Activated T-cell treated with anti-CD3 and anti-CD28 coated beads, Interleukin-2, amount 50 U/mL, for 24 hours (primary cell): ENCODE measurements at regions not wholly inside any gene's neighbourhood (a gene's known extent, or its start where the extent isn't known, plus 50 kb on each side); places are given as distances from the start of the nearest gene placed in this dataset.

Experiments used
- DNase-seq: peaks from one replicate; pipeline ENCODE4 v3.0.0-alpha.2; 2020
- H3K27ac Mint-ChIP-seq: 2 replicates; pipeline ENCODE4 v1.8.0; 2020; ENCODE audit warnings: mild to moderate bottlenecking, mixed read lengths
- H3K27me3 Mint-ChIP-seq: 2 replicates; pipeline ENCODE4 v1.8.0; 2020; ENCODE audit warnings: mixed read lengths
- H3K36me3 Mint-ChIP-seq: 2 replicates; pipeline ENCODE4 v1.8.0; 2020; ENCODE audit warnings: low read depth, mixed read lengths
- H3K4me1 Mint-ChIP-seq: 2 replicates; pipeline ENCODE4 v1.8.0; 2020; ENCODE audit warnings: low read depth, mixed read lengths
- H3K4me3 Mint-ChIP-seq: 2 replicates; pipeline ENCODE4 v1.8.0; 2020; ENCODE audit warnings: mild to moderate bottlenecking, moderate library complexity, mixed read lengths
- H3K9me3 Mint-ChIP-seq: 2 replicates; pipeline ENCODE4 v1.8.0; 2020; ENCODE audit warnings: mixed read lengths

GRCh38 chr3:150110097-150110496 is 139.4 kb upstream of the PFN2 start:
- DNase-seq, result no peak
- Mint-ChIP-seq H3K27ac (no peak overlapping the region), H3K4me3 (no peak overlapping the region), H3K36me3 (no peaks in the 10 kb centered on the region), H3K9me3 (no peaks in the 10 kb centered on the region), H3K4me1 (peaks cover 5% of the 10 kb centered on the region), H3K27me3 (peaks cover 41% of the 10 kb centered on the region)

- Mint-ChIP-seq H3K36me3 (no peaks in the 10 kb centered on the region), H3K4me1 (peaks cover 5% of the 10 kb centered on the region), H3K27ac (no peak overlapping the region), H3K27me3 (peaks cover 30% of the 10 kb centered on the region), H3K4me3 (no peak overlapping the region), H3K9me3 (no peaks in the 10 kb centered on the region)
- DNase-seq, result no peak
These were observed 136.9 kb upstream of the PFN2 start for GRCh38 chr3:150107429-150108175.

GRCh38 chr3:150106740-150107428 is 136.2 kb upstream of the PFN2 start:
- Mint-ChIP-seq H3K36me3 (no peaks in the 10 kb centered on the region), H3K27ac (no peak overlapping the region), H3K27me3 (peaks cover 30% of the 10 kb centered on the region), H3K9me3 (peaks cover under 1% of the 10 kb centered on the region), H3K4me1 (peaks cover 5% of the 10 kb centered on the region), H3K4me3 (no peak overlapping the region)
- no peak for DNase-seq

GRCh38 chr3:150105886-150106612 is 135.4 kb upstream of the PFN2 start:
- Mint-ChIP-seq H3K9me3 (peaks cover 4% of the 10 kb centered on the region), H3K4me1 (peaks cover 5% of the 10 kb centered on the region), H3K27ac (no peak overlapping the region), H3K4me3 (no peak overlapping the region), H3K27me3 (peaks cover 32% of the 10 kb centered on the region), H3K36me3 (no peaks in the 10 kb centered on the region)
- no peak for DNase-seq

GRCh38 chr3:150105025-150105424 is 134.3 kb upstream of the PFN2 start:
- DNase-seq, result no peak
- no peaks in the 10 kb centered on the region for H3K36me3 Mint-ChIP-seq
- H3K27ac Mint-ChIP-seq, result no peak overlapping the region
- H3K4me3 Mint-ChIP-seq, result no peak overlapping the region
- H3K9me3 Mint-ChIP-seq, result peaks cover 4% of the 10 kb centered on the region
- peaks cover 26% of the 10 kb centered on the region for H3K27me3 Mint-ChIP-seq
- H3K4me1 Mint-ChIP-seq, result peaks cover 5% of the 10 kb centered on the region

GRCh38 chr3:150104564-150104963 is 133.9 kb upstream of the PFN2 start:
- DNase-seq, result no peak
- peaks cover 4% of the 10 kb centered on the region for H3K9me3 Mint-ChIP-seq

GRCh38 chr3:150101016-150101415 is 130.3 kb upstream of the PFN2 start:
- no peak for DNase-seq
- H3K9me3 Mint-ChIP-seq, result peaks cover 4% of the 10 kb centered on the region
- H3K27ac Mint-ChIP-seq, result no peak overlapping the region
- no peaks in the 10 kb centered on the region for H3K36me3 Mint-ChIP-seq
- peaks cover 21% of the 10 kb centered on the region for H3K4me1 Mint-ChIP-seq
- no peak overlapping the region for H3K4me3 Mint-ChIP-seq
- peaks cover 24% of the 10 kb centered on the region for H3K27me3 Mint-ChIP-seq

More at GRCh38 chr3:150104564-150104963, 133.9 kb upstream of the PFN2 start:
- no peaks in the 10 kb centered on the region for H3K36me3 Mint-ChIP-seq
- H3K4me1 Mint-ChIP-seq, result peaks cover 5% of the 10 kb centered on the region
- H3K27me3 Mint-ChIP-seq, result peaks cover 28% of the 10 kb centered on the region
- H3K27ac Mint-ChIP-seq, result no peak overlapping the region
- no peak overlapping the region for H3K4me3 Mint-ChIP-seq

- Mint-ChIP-seq H3K27me3 (peaks cover 24% of the 10 kb centered on the region), H3K27ac (no peak overlapping the region)
- no peak for DNase-seq
These were observed 127.9 kb upstream of the PFN2 start for GRCh38 chr3:150098621-150099020.

GRCh38 chr3:150097588-150097890 is 126.8 kb upstream of the PFN2 start:
- Mint-ChIP-seq H3K4me1 (peaks cover 15% of the 10 kb centered on the region), H3K27ac (peak overlapping the region; percentile 45), H3K4me3 (no peak overlapping the region), H3K36me3 (no peaks in the 10 kb centered on the region), H3K9me3 (peaks cover 4% of the 10 kb centered on the region), H3K27me3 (peaks cover 24% of the 10 kb centered on the region)
- no peak for DNase-seq

More at GRCh38 chr3:150098621-150099020, 127.9 kb upstream of the PFN2 start:
- no peaks in the 10 kb centered on the region for H3K36me3 Mint-ChIP-seq
- H3K4me1 Mint-ChIP-seq, result peaks cover 21% of the 10 kb centered on the region
- H3K9me3 Mint-ChIP-seq, result peaks cover 4% of the 10 kb centered on the region
- no peak overlapping the region for H3K4me3 Mint-ChIP-seq

- Mint-ChIP-seq H3K9me3 (peaks cover 3% of the 10 kb centered on the region), H3K27ac (peak overlapping the region; percentile 45), H3K4me3 (no peak overlapping the region), H3K36me3 (no peaks in the 10 kb centered on the region), H3K27me3 (peaks cover 22% of the 10 kb centered on the region), H3K4me1 (peaks cover 15% of the 10 kb centered on the region)
- no peak for DNase-seq
These were observed 126.2 kb upstream of the PFN2 start for GRCh38 chr3:150096700-150097587.

- Mint-ChIP-seq H3K27me3 (peaks cover 22% of the 10 kb centered on the region), H3K27ac (no peak overlapping the region), H3K36me3 (no peaks in the 10 kb centered on the region), H3K9me3 (no peaks in the 10 kb centered on the region), H3K4me3 (no peak overlapping the region), H3K4me1 (peaks cover 15% of the 10 kb centered on the region)
- no peak for DNase-seq
These were observed 123.6 kb upstream of the PFN2 start for GRCh38 chr3:150094150-150094933.

GRCh38 chr3:150091626-150092025 is 120.9 kb upstream of the PFN2 start:
- no peaks in the 10 kb centered on the region for H3K36me3 Mint-ChIP-seq
- H3K27me3 Mint-ChIP-seq, result peaks cover 29% of the 10 kb centered on the region
- DNase-seq, result no peak
- H3K4me3 Mint-ChIP-seq, result no peak overlapping the region
- peaks cover 2% of the 10 kb centered on the region for H3K4me1 Mint-ChIP-seq
- H3K27ac Mint-ChIP-seq, result no peak overlapping the region
- H3K9me3 Mint-ChIP-seq, result no peaks in the 10 kb centered on the region

- DNase-seq, result no peak
- no peaks in the 10 kb centered on the region for H3K36me3 Mint-ChIP-seq
- no peak overlapping the region for H3K27ac Mint-ChIP-seq
- peaks cover 30% of the 10 kb centered on the region for H3K27me3 Mint-ChIP-seq
- H3K4me1 Mint-ChIP-seq, result no peaks in the 10 kb centered on the region
- no peaks in the 10 kb centered on the region for H3K9me3 Mint-ChIP-seq
- no peak overlapping the region for H3K4me3 Mint-ChIP-seq
These were observed 120.2 kb upstream of the PFN2 start for GRCh38 chr3:150090877-150091276.
